ENCODE measurements at regions not wholly inside any gene's neighbourhood (a gene's known extent, or its start where the extent isn't known, plus 50 kb on each side); places are given as distances from the start of the nearest gene placed in this dataset.

DNA sequence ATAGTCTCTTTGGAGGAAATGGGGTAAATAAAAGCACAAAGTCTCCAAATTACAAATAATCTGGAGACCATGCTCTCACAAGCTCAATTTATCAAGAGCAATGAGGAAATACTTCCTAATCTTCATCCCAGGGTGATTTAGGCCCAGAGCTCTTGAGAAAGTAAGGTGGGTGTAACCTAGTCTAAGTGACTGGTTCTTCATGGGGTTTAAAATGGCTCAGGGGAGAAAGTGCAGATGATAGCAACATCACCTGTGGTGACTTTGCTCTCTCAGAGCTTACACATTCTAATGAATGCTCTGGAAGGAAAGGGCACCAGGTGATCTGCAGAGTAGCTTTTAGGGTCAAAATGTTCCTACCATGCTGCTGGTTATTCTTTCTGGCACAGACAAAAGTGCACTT, 118.4 kb upstream of the TP63 start (continued):
- TF ChIP-seq, protein P1, sequence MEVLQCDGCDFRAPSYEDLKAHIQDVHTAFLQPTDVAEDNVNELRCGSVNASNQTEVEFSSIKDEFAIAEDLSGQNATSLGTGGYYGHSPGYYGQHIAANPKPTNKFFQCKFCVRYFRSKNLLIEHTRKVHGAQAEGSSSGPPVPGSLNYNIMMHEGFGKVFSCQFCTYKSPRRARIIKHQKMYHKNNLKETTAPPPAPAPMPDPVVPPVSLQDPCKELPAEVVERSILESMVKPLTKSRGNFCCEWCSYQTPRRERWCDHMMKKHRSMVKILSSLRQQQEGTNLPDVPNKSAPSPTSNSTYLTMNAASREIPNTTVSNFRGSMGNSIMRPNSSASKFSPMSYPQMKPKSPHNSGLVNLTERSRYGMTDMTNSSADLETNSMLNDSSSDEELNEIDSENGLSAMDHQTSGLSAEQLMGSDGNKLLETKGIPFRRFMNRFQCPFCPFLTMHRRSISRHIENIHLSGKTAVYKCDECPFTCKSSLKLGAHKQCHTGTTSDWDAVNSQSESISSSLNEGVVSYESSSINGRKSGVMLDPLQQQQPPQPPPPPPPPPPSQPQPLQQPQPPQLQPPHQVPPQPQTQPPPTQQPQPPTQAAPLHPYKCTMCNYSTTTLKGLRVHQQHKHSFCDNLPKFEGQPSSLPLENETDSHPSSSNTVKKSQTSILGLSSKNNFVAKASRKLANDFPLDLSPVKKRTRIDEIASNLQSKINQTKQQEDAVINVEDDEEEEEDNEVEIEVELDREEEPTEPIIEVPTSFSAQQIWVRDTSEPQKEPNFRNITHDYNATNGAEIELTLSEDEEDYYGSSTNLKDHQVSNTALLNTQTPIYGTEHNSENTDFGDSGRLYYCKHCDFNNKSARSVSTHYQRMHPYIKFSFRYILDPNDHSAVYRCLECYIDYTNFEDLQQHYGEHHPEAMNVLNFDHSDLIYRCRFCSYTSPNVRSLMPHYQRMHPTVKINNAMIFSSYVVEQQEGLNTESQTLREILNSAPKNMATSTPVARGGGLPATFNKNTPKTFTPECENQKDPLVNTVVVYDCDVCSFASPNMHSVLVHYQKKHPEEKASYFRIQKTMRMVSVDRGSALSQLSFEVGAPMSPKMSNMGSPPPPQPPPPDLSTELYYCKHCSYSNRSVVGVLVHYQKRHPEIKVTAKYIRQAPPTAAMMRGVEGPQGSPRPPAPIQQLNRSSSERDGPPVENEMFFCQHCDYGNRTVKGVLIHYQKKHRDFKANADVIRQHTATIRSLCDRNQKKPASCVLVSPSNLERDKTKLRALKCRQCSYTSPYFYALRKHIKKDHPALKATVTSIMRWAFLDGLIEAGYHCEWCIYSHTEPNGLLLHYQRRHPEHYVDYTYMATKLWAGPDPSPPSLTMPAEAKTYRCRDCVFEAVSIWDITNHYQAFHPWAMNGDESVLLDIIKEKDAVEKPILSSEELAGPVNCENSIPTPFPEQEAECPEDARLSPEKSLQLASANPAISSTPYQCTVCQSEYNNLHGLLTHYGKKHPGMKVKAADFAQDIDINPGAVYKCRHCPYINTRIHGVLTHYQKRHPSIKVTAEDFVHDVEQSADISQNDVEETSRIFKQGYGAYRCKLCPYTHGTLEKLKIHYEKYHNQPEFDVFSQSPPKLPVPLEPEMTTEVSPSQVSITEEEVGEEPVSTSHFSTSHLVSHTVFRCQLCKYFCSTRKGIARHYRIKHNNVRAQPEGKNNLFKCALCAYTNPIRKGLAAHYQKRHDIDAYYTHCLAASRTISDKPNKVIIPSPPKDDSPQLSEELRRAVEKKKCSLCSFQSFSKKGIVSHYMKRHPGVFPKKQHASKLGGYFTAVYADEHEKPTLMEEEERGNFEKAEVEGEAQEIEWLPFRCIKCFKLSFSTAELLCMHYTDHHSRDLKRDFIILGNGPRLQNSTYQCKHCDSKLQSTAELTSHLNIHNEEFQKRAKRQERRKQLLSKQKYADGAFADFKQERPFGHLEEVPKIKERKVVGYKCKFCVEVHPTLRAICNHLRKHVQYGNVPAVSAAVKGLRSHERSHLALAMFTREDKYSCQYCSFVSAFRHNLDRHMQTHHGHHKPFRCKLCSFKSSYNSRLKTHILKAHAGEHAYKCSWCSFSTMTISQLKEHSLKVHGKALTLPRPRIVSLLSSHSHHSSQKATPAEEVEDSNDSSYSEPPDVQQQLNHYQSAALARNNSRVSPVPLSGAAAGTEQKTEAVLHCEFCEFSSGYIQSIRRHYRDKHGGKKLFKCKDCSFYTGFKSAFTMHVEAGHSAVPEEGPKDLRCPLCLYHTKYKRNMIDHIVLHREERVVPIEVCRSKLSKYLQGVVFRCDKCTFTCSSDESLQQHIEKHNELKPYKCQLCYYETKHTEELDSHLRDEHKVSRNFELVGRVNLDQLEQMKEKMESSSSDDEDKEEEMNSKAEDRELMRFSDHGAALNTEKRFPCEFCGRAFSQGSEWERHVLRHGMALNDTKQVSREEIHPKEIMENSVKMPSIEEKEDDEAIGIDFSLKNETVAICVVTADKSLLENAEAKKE (CRISPR knock-in tag; IDR thresholded peaks at IDR 0.05): no peak
- TF ChIP-seq EZH2 (IDR thresholded peaks at IDR 0.05; ENCODE audit: low read depth, unreplicated experiment): no peak
- no peak for TF ChIP-seq ZNF331 (CRISPR knock-in tag; IDR thresholded peaks at IDR 0.05; ENCODE audit: low read depth)
- no peak for TF ChIP-seq JUNB (IDR thresholded peaks at IDR 0.05; ENCODE audit: unreplicated experiment)
- TF ChIP-seq, protein P2, sequence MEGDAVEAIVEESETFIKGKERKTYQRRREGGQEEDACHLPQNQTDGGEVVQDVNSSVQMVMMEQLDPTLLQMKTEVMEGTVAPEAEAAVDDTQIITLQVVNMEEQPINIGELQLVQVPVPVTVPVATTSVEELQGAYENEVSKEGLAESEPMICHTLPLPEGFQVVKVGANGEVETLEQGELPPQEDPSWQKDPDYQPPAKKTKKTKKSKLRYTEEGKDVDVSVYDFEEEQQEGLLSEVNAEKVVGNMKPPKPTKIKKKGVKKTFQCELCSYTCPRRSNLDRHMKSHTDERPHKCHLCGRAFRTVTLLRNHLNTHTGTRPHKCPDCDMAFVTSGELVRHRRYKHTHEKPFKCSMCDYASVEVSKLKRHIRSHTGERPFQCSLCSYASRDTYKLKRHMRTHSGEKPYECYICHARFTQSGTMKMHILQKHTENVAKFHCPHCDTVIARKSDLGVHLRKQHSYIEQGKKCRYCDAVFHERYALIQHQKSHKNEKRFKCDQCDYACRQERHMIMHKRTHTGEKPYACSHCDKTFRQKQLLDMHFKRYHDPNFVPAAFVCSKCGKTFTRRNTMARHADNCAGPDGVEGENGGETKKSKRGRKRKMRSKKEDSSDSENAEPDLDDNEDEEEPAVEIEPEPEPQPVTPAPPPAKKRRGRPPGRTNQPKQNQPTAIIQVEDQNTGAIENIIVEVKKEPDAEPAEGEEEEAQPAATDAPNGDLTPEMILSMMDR (conservative IDR thresholded peaks at IDR 0.05; ENCODE audit: low read depth in 2 of 2): no peak
- no peak for TF ChIP-seq ZNF114 (CRISPR knock-in tag; IDR thresholded peaks at IDR 0.05)

DNA sequence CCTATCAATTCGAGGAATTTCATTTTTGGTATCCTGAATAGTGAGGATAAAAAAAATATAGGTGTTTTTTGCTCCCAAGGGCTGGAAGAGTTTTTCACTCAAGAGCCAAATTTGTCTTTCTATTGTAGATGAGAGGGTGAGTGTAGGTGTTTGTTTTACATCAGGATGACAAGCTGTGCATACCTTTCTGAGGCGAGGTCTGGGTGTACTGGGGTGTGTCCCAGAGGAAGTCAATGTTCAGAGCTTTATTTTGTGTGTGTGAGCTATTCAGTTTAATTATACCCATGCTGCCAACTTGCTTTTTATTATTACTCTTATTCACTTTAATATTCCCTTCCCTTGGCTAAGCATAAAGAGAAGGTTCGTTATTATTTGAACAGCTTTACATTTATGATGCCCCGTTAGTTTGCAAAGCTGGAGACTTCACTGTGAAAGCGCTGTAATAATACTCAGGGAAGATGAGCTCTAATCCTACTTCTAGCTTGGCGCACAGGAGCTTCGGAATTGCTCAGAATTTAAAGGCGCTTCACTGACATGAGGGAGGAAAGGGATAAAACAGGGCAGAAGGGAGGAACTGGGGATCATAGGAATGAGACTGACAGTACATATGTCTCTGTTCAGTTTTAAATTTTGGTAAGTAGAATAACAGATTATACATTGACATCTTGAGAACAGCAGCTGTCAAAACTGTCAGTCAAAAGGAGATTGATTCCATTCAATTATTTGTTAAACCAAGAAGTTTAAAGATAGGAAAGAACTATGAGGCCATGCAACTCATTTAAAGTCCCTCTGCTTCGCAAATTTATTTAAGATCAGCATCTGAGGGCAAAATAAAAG, 117.7 kb upstream of the TP63 start:
- Mint-ChIP-seq H3K4me3 (no peak overlapping the region), H3K9me3 (no peaks in the 10 kb centered on the region; the same call in 2 of the 3 replicates), H3K27me3 (ENCODE audit: insufficient read depth, low read depth, poor library complexity) (no peaks in the 10 kb centered on the region), H3K27ac (no peak overlapping the region; the same call in 1 of the 2 replicates), H3K4me1 (no peaks in the 10 kb centered on the region; the same call in 2 of the 3 replicates), H3K36me3 (ENCODE audit: low read depth) (no peaks in the 10 kb centered on the region)
- H3K4me2 ChIP-seq: no peak overlapping the region
- no peak overlapping the region for H3K27ac ChIP-seq (ENCODE audit: low read depth)
- H2AFZ ChIP-seq: no peak overlapping the region
- DNase-seq (ENCODE audit: low spot score): no peak
- no peaks in the 10 kb centered on the region for H4K20me1 ChIP-seq (replicated peaks; ENCODE audit: insufficient read depth)
- no peaks in the 10 kb centered on the region for H3K36me3 ChIP-seq (ENCODE audit: insufficient read depth)
- peaks cover 23% of the 10 kb centered on the region; the same call in 1 of the 2 replicates for H3K9me2 ChIP-seq (ENCODE audit: insufficient read depth)
- no peak for ATAC-seq
- no peaks in the 10 kb centered on the region for H3F3A ChIP-seq (replicated peaks; ENCODE audit: low read depth)
- no peaks in the 10 kb centered on the region for H3K27me3 ChIP-seq (ENCODE audit: insufficient read depth)
- no peak overlapping the region for H3K4me3 ChIP-seq
- no peaks in the 10 kb centered on the region for H3K4me1 ChIP-seq (ENCODE audit: insufficient read depth)
- no peaks in the 10 kb centered on the region for H3K79me2 ChIP-seq (replicated peaks; ENCODE audit: insufficient read depth)
- TF ChIP-seq ZNF114 (CRISPR knock-in tag; IDR thresholded peaks at IDR 0.05) (no peak), JUNB (IDR thresholded peaks at IDR 0.05; ENCODE audit: unreplicated experiment) (no peak)
- TF ChIP-seq, protein P2 (conservative IDR thresholded peaks at IDR 0.05; ENCODE audit: low read depth in 2 of 2): no peak
